ENCODE measurements at regions not wholly inside any gene's neighbourhood (a gene's known extent, or its start where the extent isn't known, plus 50 kb on each side); places are given as distances from the start of the nearest gene placed in this dataset.

DNA sequence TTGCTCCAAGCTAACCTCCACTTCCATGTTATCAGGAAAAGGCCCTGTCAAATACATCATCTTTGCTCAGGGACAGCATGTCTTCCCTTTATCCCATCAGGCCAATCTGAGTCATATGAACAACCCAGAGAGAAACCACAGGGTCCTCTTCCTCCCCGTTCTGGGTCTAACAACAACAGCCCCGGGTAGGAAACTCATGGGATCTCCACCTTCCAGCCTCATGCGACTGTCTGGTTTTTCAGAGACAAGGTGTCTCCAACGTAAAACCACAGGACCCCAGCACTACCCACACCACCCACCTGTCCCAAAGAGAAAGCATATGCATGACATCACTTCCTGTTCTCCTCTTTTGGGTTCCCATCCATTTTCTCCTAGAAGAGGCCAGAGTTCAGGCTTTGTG is 217.9 kb downstream of the ENC1 start:
- no peak for DNase-seq

DNA sequence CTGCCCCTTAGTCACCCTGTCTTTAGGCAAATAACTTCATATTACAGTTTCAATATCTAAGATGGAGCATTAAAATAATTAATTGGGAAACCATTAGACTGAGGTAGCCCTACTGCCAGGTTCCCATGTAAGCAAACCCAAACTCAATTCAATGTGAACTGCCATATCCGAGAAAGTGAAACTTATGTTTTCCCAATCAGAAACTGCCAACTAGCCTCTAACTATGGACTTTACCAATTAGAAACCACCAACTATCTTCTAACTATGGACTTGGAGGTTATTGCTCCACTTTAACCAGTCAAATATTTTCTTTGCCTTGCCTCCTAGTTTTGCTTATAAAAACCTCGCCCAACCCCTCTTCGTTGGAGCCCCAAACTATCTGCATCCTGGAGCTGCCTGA is 218.5 kb downstream of the ENC1 start:
- DNase-seq: no peak

DNA sequence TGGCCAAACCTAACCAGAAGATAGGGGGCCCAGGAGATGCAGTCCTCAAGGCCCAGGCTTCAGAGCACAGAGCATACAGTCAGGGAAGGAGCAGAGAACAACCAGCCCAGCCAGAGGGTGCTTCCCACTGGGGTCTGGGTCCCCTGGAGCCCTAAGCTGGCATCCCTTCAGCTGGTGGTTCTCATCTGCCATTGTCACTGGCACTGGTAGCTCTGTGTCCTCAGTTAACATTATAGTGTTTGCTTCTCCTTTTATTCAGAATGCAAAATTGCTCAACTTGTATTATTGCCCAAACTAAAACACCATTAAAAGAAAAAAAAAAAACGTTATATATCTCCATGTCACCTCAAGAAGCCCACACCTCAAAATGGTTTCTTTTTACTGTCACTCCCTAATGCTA is 219.2 kb downstream of the ENC1 start:
- no peak for DNase-seq

DNA sequence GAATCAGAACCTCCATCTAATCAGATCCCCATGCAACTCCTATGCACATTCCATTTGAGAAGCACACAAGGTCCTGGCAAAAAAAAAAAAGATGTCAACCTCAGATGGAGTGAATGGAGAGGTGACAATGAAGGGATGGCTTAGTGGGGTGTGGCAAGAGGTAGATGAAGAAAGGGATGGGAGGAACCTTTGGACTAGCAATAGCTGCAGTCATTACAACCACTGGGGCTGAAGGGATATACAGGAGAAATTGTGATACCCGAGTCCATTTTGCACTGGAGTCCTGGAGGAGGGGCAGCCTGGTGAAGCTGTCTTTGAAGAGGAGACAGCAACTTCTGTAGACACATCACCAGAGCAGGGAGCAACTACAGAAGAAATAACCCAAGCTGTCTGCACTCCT is 219.6 kb downstream of the ENC1 start:
- DNase-seq: no peak

DNA sequence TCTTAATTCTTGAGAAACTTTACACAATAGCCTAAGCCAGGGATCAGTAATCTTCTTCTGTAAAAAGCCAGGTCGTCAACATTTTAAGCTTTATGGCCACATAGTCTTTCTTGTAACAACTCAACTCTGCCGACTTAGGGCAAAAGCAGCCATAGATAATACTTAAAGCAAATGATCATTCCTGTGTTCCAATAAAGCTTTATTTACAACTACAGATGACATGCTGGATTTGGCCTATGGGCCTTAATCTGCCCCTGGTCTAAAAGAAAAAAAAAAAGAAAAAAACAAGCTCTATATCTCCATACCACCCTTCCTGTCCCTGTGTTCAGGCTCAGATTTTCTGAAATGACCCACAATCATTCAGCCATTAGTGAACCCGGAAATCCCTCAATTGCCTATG is 220.3 kb downstream of the ENC1 start:
- no peak for DNase-seq

DNA sequence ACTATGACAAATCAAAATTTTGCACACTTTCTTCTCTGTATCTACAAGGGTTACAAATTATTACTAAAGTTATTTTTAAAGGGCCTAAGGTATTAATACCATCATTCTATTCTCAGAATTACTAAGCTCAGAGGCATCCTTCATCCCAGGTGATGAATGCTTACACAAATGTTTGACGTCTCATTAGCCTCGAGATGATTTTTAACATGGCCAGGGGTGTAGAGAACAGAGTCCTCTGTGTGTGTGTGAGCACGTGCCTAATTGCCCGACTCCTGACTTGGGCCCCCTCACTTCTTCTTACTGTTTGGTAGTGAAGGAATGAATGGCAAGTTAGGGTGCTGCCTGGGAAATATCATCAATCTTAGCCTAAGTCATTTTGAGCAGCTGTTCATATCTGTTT is 221.1 kb downstream of the ENC1 start:
- DNase-seq: no peak

DNA sequence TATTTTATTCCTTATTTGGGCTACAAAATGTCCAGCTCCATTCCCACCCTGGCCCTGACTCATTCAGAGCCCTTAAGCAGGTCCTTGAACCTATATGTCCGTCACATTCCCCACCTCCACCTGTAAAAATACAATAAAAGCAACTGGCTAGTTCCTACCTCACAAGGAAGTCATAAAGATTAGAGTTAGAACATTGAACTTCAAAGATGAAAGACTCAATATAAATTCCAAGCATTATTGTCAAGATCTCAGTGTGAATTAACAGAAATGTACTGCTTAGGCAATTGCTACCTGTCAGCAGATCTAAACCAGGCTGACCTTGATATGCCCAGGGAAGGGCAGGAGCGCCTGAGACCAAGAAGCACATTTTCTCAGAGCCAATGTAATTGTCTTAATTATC is 221.8 kb downstream of the ENC1 start:
- DNase-seq: no peak

DNA sequence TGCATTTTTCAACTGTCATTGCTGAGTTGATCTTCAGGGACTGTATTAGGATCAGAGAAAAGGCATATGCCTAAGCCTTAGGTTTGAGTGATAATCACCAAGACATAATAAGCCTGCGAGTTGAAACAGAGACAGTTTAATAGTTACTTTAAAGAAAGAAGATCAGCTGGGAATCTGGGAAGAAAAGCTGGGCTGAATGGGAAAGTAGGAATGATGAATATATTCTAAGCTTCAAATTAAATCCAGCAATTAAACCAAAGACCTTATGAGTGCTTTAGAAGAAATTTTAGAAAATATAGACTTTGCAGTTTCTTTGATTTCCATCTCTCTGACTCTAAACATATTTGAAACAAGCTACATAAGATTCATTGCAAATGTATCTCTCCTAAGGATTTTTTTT is 222.3 kb downstream of the ENC1 start:
- no peak for DNase-seq

DNA sequence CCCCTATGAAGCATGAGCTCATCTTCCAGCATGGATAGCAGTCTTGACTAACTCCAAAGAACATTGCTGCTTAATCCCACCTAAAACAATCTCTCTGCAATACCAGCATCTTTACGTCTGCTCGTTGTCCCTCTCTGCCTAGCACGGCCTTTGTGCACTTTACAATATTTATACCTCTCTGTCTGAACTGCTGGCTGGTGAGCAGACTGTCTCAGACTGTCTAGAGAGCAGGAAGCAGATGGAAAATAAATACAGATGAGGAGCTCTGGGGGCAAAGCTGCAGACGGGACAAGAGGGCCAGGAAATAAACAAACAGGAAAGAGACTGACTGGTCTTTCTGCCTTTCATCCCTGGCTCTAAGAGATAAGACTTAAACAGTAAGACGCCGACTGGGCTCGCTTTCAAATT is 224.8 kb downstream of the ENC1 start:
- no peak for DNase-seq

DNA sequence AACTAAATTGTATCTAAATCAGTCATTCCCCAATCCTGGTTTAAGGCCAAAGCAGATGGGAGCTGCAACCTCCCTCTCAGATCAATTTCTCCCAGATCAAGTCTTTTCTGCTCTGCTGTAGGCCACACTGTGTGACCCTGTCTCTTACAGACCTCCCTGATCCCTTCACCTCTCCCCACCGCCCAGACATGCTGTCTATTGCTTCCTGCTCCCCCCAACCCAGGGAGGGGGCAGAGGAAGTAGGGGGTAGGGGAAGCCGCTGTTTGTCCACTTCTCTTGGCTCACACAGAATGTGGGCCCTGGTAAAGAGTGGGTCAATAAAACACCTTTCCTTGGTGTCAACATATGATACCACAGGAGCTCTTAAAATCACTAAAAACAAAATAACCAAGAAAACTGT is 226.3 kb downstream of the ENC1 start:
- DNase-seq: no peak

DNA sequence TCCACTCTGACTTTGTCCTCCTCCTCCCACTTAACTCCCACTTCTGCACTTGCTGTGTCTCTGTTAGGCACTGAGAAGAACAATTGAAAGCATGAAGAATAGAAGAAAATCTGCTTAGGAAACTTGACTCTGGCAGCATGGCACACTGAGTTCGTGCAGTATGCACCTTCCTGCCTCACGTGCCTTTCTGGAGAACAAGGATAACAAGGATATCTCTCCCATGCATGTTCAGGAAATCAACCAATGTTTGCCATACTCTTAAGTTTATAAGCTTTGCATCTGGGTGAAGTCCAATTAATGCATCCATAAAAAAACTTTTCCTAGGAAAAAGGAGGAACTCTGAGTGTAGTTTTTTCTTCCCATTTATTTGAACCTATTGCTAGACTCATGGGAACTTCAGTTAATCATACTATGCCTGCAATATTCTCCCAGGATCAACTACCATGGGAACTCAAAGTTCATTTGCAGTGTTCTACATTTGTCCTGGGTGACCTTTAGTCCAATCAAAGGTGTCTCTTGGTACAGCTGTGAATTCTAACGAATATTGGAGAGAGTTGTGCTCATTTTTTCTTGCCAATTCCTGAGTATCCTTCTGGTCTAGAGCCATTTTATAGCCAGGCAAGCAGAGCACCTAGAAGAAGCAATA is 227.0 kb downstream of the ENC1 start:
- DNase-seq: no peak

DNA sequence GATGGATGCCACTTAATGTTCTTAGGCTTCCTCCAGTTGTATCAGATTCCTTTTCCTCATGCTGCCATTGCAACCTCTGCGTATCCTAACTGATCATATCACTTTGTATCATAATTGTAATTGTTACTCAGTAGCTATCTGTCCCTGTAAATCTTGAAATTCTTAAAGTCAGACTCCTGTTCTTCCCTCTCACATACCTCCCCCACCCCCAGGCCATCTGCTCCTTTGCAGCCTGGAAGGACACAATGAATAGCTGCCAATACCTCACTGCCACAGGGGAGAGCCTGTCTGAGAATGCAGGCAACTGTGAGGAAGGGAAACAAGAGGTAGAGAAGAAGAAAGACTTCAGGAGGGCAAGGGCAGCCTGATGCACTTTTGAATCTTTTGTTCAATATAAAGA is 228.5 kb downstream of the ENC1 start:
- DNase-seq: no peak

DNA sequence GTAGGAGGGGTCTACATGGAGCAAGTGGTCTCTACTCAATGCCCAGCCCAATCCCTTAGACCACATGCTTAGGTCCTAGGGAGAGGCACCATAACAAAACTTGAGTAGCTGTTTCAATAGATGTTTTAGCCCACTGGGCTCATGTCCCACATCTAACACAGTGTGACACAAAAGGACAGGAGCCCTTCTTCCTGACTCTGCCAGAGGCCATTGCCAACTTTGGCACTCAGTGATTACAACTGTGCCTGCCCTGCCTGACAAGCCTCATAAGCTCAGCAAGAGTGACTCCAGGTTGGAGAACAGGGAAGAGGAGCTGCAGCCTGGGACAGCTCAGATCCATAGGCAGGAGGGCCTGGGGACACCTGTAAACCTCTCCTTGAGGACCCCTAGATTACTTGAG is 230.8 kb downstream of the ENC1 start:
- no peak for DNase-seq

DNA sequence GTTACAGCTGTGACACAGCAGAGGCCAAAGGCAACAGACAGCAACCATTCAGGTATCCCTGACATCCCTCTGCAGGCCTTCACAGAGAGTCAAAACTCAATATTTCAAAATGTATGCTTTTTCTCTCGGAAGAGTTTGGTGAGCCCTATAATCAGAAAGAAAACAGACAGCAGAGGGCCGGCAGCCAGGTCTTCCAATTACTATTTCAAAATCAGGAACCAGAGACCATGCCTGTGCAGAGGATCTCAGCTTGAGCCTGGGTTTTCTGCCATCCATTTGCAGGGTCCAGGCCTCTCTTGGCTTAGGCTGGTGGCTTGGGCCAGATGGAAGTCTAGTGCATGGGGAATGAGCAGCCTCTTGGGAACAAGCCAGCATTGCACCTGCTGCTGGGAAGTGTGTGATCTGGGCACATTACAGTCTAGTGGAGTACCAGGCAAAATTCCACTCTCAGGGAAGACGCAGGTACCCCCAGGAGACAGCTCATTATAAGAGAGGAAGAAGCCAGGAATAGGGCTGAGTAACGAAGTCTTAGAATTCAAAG is 231.3 kb downstream of the ENC1 start:
- DNase-seq: no peak

DNA sequence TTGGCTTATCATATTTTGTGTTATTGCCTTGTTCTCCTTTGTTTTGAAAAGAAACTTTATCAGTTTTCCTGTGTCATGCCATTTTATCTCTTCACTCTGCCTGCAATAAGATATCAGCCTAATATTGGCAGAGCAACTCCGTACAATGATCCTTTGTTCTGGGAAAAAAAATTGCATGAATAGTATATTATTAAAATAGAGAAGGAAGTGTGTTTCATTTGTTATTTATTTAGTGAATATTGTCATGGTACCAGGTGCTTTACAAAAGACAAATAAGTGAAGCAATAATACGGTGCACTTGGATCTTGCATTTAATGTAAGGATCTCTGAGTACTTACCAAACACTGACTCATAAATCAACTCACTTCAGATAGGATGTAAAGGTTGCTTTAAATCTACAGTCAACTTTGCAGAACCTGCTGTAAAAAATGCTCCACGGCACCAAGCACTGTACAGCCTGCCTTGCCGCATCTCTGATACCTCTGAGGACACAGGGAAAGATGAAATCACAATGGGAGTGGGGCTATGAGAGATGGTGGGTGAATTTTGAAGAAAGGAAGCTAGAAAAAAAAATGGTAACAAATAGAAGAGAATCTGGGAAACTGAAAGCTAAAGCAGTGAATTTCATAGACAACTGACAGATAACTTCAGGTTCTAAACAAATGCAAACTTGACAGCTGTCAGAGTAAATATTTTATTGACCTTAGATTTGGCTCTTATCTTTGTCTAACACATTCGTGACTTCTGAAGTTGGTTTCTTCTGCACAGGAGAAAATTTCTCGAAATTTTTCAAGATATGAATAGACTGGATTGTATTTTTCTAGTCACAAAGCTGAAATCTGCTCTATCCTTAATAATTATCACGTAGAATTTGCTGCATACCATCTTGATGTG is 232.1 kb downstream of the ENC1 start:
- no peak for DNase-seq

DNA sequence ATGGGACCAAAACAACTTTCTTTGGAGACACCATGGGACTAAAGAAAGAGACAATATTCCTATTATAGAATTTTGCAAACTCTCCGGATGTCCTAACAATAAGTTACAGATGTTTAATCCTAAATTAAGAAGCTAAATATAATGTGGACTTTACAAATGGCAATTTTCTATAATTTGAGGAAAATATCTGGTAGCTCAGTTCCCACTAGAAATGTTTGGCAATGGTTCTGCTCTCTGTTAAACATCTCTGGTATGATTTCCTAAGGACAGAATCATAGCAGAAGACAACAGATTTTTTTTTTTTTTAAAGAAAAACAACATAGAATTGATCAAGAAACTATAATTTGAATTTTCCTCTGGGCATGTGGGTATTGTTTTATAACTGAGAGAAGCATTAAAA is 232.8 kb downstream of the ENC1 start:
- no peak for DNase-seq

DNA sequence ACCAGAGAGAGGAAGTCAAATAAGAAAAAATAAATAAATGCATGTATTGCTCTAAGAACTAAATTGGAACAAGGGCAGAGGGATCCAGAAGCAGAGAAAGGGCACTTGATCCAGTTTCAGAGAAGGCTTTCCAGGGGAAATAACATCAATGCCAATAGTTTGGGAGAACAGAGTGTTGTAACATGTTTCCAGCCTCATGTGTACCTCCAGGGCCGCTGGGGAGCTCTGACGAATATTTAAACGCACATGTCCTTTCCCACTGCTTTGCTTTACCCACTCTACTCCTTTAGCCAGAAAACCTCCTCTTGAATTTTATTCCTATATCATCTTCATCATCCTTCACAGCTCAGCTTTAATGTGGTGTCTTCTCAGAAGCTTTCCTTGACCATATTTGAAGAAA is 233.7 kb downstream of the ENC1 start:
- no peak for DNase-seq

DNA sequence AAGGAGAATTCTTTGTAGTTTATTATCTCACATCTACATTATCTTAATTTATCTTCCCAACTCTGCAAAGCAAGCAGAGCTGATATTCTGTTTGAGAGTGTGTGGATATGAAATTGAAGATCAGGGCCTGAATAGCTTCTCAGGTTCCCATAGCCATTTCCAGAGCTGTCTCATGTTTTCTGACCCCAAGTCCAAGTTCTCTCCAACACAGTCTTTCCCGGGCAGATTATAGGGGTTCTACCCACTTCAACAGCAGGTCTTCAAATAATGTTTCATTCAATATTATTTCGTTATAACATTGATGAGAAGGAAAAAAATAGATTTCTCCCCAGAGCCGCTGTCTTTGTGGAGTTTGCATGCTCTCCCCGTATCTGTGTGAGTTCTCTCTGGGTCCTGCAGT is 234.9 kb downstream of the ENC1 start:
- no peak for DNase-seq

DNA sequence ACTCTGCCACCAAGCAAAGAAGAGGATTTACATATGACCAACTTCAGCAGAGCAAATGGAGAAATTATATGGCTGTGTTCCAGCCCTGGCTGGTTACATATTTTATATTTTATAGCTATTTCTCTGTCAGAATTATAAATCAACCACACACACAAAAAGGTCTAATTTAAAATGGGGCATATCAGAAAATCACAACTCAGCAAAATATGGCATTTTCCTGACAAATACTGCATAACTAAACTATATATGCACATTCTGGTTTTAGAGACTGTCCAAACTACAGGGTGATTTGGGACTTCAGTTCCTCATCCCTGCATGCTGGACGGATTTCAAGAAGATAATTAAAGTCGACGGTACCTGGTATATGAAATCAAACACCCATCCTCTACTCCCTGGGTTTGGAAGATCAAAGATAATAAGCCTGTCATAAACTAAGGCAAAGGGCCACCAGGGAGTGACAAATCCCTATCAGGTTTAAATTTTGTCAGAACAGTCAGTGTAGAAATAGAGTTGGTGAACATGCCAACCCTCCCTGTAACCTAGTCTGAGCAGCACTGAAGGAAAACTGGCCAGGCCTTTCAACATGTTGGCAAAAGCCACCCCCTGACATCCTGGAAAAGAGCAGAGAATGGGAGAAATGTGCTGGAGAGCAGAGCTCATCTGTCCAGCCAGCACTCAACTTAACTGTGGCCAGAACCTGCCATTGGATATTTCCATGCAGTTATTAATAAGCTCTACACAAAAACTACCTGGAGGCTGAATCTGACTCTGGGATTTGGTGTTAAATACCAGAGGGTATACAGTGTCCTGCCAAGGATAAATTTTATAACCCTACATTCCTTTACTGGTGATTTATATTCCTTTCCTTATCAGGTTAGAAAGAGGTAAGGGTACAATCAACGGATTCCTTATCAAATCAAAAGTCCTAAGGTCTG is 235.7 kb downstream of the ENC1 start:
- DNase-seq: no peak

DNA sequence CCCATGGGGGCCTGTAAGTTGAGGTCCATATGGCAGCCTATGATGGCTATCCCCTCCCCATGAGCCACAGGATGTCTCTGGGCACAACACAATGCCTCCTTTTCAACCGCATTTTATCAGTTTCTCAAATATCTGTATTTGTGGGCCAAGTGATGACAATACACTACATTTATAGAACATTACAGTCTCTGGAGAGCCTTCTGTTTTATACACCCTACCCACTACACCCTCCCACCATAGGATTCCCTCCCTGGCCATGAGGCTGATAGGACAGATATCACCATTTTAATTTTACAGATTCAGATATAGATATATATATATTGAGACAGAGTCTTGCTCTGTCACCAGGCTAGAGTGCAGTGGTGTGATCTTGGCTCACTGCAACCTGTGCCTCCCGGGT is 236.8 kb downstream of the ENC1 start:
- no peak for DNase-seq

DNA sequence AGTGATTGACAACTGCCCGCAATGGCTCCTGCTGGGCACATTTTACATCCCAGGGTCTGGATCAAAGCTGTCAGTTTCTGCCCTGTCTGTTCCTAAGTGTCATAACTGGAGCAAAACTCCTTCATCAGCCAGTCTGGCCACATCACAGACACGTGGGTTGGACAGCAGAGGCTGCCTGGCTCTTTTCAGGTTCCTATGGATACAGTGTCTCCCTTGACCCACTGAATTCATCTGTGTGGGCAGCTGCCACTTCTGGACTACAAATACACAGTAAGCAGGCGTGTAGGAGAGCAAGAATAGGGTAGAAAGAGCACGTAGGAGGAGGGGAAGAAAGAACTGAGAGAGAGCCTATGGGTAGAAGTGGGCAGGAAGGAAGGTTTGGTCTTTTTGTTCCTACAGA is 238.0 kb downstream of the ENC1 start:
- peak; percentile 64 for DNase-seq

DNA sequence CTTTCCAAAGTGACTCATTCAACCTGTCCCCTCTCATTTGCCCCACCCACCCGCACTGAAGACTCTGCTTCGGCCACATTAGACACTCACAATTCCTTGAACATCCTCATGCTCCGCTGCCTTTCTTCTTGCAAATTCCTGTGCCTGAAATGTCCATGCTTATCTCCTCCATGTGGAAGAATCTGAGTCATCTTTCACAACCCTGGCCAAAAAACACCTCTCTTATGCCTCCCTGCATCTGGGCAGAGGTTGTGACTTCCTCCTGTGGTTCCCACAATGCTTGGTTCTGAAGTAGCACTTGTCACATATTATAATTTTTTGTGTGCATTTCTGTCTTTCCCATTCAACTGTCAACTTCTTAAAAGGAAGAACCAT is 238.6 kb downstream of the ENC1 start:
- DNase-seq: no peak

All from occipital lobe (tissue), 1 donor.